Left ventricle myocardium inferior (tissue), 1 donor: ENCODE measurements at regions not wholly inside any gene's neighbourhood (a gene's known extent, or its start where the extent isn't known, plus 50 kb on each side); places are given as distances from the start of the nearest gene placed in this dataset.

Source experiments
- DNase-seq: peaks from one replicate; pipeline ENCODE4 v3.0.0-alpha.2; 2020
- H3K27ac ChIP-seq: fragments of 200-600 bp; replicated peaks from 2 replicates; pipeline ENCODE4 v1.8.0; 2021
- H3K27me3 ChIP-seq: fragments of 200-600 bp; 2 replicates; pipeline ENCODE4 v1.8.0; 2021; ENCODE audit warnings: low read depth
- H3K36me3 ChIP-seq: fragments of 200-600 bp; 2 replicates; pipeline ENCODE4 v1.8.0; 2021
- H3K4me1 ChIP-seq: fragments of 200-600 bp; 2 replicates; pipeline ENCODE4 v1.8.0; 2021
- H3K4me3 ChIP-seq: fragments of 200-600 bp; 2 replicates; pipeline ENCODE4 v1.8.0; 2021; ENCODE audit warnings: mild to moderate bottlenecking, moderate library complexity
- H3K9me3 ChIP-seq: fragments of 200-600 bp; replicated peaks from 2 replicates; pipeline ENCODE4 v1.8.0; 2021
- CTCF ChIP-seq: fragments of 200-600 bp; IDR thresholded peaks from 2 replicates; pipeline ENCODE4 v1.8.0; 2021; ENCODE audit warnings: antibody characterized with exemption, mild to moderate bottlenecking, borderline replicate concordance
- intact Hi-C: fragments of 100-400 bp; cut with micrococcal nuclease; formaldehyde crosslinking; loops from one replicate; pipeline ENCODE4 v1.11.0; 2022
- donor health status: DM: no; HTN: yes; CAD: no; lungs with severe emphysema.

DNA sequence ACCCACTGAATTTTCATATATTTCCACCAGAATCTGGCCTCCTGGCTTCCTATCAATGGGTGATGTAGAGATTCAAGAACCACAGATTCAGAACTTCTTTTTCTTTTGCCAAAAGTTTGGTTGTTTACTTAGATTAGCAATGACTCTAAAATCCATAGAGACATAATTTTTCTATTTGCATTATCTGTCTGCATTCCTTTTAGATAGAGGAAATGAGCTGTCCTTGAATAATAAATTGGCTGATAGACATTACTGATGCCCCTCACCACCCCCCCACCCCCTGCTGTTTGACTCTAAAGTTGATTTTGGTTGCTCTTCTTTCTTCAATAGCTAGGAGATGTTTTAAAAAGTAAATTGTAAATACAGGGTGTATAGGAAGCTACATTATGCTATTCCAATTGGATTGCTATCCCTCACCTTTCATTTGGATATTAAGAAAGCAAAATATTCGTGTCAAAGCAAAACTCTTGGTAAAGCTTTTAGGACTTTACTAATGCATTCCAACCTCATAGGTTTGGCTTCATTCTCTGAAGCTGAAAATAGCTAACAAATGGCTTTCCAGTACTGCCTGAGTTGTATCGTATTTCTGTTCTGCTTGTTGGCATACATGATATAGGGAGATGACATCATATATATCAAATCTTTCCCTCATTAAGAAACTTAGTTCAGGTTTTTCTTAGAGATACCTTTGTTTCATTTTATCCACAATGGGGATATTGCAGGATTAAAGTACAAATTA, 606.0 kb downstream of the ARL4A start:
- Histone ChIP-seq H3K27me3 (no peaks in the 10 kb centered on the region), H3K27ac (no peak overlapping the region), H3K4me1 (no peaks in the 10 kb centered on the region), H3K9me3 (no peaks in the 10 kb centered on the region), H3K36me3 (no peaks in the 10 kb centered on the region), H3K4me3 (no peak overlapping the region)
- intact Hi-C loops: no loop called here
- TF ChIP-seq CTCF: no peak
- DNase-seq: no peak

GRCh38 chr7:13307040-13307439, 619.6 kb downstream of the ARL4A start:
- Histone ChIP-seq H3K27ac (no peak overlapping the region), H3K4me3 (no peak overlapping the region), H3K36me3 (no peaks in the 10 kb centered on the region), H3K27me3 (no peaks in the 10 kb centered on the region), H3K4me1 (no peaks in the 10 kb centered on the region), H3K9me3 (peaks cover 8% of the 10 kb centered on the region)
- DNase-seq: no peak
- no peak for TF ChIP-seq CTCF
- intact Hi-C loops: no loop called here

DNA sequence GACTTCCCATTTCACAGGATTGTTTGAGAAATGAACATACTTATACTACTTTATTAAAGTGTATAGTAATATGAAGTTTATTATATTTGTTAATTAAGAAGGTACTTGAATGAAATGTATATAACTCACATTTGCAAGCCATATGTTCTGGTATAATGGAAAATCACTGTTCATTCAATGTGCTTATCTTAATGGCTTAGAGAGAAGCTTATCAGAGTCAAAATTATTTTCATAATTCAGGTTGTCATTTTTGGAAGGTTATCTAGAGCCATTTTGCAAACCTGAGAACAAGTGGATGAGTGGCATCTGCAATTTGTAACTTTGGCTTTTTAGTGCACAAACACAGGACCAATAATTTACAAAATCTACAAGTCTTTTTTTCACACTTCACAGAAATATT, 621.0 kb downstream of the ARL4A start:
- intact Hi-C loops: no loop called here
- no peaks in the 10 kb centered on the region for H3K4me1 ChIP-seq

GRCh38 chr7:13309535-13309934, 622.1 kb downstream of the ARL4A start:
- H3K27me3 ChIP-seq: no peaks in the 10 kb centered on the region
- intact Hi-C loops: no loop called here
- no peak for DNase-seq
- H3K27ac ChIP-seq: no peak overlapping the region
- H3K4me1 ChIP-seq: no peaks in the 10 kb centered on the region
- H3K9me3 ChIP-seq: peaks cover 20% of the 10 kb centered on the region
- TF ChIP-seq CTCF: no peak
- no peak overlapping the region for H3K4me3 ChIP-seq
- no peaks in the 10 kb centered on the region for H3K36me3 ChIP-seq

More for the DNA sequence above, 621.0 kb downstream of the ARL4A start:
- DNase-seq: no peak
- no peak for TF ChIP-seq CTCF
- Histone ChIP-seq H3K9me3 (peaks cover 20% of the 10 kb centered on the region), H3K4me3 (no peak overlapping the region), H3K36me3 (no peaks in the 10 kb centered on the region), H3K27me3 (no peaks in the 10 kb centered on the region), H3K27ac (no peak overlapping the region)

GRCh38 chr7:13312307-13312706, 624.9 kb downstream of the ARL4A start:
- Histone ChIP-seq H3K9me3 (peaks cover 20% of the 10 kb centered on the region), H3K27me3 (no peaks in the 10 kb centered on the region), H3K4me3 (no peak overlapping the region), H3K27ac (no peak overlapping the region), H3K4me1 (no peaks in the 10 kb centered on the region), H3K36me3 (no peaks in the 10 kb centered on the region)
- no peak for TF ChIP-seq CTCF
- intact Hi-C loops: no loop called here
- DNase-seq: no peak
